CD4-positive, alpha-beta T cell treated with Interleukin-4 for 4 hours (primary cell): ENCODE measurements at regions not wholly inside any gene's neighbourhood (a gene's known extent, or its start where the extent isn't known, plus 50 kb on each side); places are given as distances from the start of the nearest gene placed in this dataset.
"Not testable (repeated sequence)": the region's sequence is repeated elsewhere in the genome, so short reads cannot be mapped to it uniquely, and the experiment has no call there.

ENCODE experiments used
- DNase-seq: peaks from one replicate; pipeline ENCODE4 v3.0.0-alpha.2; 2020

- no peak for DNase-seq
Observed at GRCh38 chr6:140462453-140463311, 1088.2 kb upstream of the CITED2 start.

- DNase-seq, result no peak
Observed at GRCh38 chr6:140462076-140462452, 1087.6 kb upstream of the CITED2 start.

- DNase-seq, result no peak
Observed at GRCh38 chr6:140460267-140460666, 1085.8 kb upstream of the CITED2 start.

GRCh38 chr6:140459209-140459608 is 1084.8 kb upstream of the CITED2 start:
- no peak for DNase-seq

- no peak for DNase-seq
Observed at GRCh38 chr6:140446241-140446640, 1071.8 kb upstream of the CITED2 start.

GRCh38 chr6:140445474-140446004 is 1071.1 kb upstream of the CITED2 start:
- DNase-seq, result no peak

- DNase-seq, result not testable (repeated sequence)
Observed at GRCh38 chr6:140443112-140443511, 1068.7 kb upstream of the CITED2 start.

- peak; percentile 2 for DNase-seq
Observed at GRCh38 chr6:140441256-140441655, 1066.8 kb upstream of the CITED2 start.

GRCh38 chr6:140440223-140440835 is 1065.9 kb upstream of the CITED2 start:
- DNase-seq, result no peak

- no peak for DNase-seq
Observed at GRCh38 chr6:140438346-140438735, 1063.9 kb upstream of the CITED2 start.

- DNase-seq, result no peak
Observed at GRCh38 chr6:140437619-140438345, 1063.3 kb upstream of the CITED2 start.

- no peak for DNase-seq
Observed at GRCh38 chr6:140436023-140436811, 1061.8 kb upstream of the CITED2 start.

GRCh38 chr6:140434761-140435160 is 1060.3 kb upstream of the CITED2 start:
- no peak for DNase-seq

GRCh38 chr6:140433072-140433471 is 1058.6 kb upstream of the CITED2 start:
- DNase-seq, result no peak

- DNase-seq, result no peak
Observed at GRCh38 chr6:140427842-140428241, 1053.4 kb upstream of the CITED2 start.

GRCh38 chr6:140414966-140415620 is 1040.6 kb upstream of the CITED2 start:
- no peak for DNase-seq

GRCh38 chr6:140403020-140403419 is 1028.6 kb upstream of the CITED2 start:
- DNase-seq, result no peak

- no peak for DNase-seq
Observed at GRCh38 chr6:140401761-140402160, 1027.3 kb upstream of the CITED2 start.

- no peak for DNase-seq
Observed at GRCh38 chr6:140398076-140398475, 1023.6 kb upstream of the CITED2 start.

- DNase-seq, result no peak
Observed at GRCh38 chr6:140397106-140397505, 1022.7 kb upstream of the CITED2 start.

- DNase-seq, result no peak
Observed at GRCh38 chr6:140393665-140394540, 1019.5 kb upstream of the CITED2 start.
